ENCODE measurements at regions not wholly inside any gene's neighbourhood (a gene's known extent, or its start where the extent isn't known, plus 50 kb on each side); places are given as distances from the start of the nearest gene placed in this dataset.

DNA sequence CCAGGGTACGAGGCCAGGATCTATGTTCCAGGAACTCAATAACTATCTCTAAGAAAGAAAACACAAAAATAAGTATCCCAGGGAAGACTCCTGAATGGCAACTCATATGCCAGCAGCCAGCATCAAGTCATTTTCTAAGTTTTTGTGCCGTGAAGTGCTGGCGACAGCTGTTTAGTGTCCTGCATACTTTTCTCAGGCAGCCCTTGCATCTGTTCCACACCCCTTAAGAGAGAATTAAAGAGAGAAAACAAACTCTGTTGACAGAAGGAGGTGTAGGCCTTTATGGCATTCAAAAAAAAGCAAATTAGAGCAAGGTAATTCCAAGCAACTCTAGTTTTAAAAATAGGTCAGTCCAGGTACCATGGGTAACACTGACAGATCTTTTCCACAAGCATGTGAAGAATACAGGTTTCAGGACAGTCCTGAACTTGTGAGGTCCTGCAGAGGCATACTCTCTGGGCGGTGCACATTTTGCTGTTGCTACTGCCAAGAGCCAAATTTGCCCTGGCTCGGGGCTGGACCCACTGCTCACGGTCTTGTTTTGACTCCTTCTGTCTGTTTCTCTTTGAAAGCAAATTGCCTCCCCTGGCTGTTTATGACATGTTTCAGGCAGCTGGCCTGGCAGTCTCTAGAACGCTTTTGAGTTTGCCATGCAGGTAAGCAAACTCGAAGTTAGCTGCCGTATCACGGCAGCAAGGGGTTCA lies 252.1 kb upstream of the ADAMTS9 start:
- TF ChIP-seq FOXM1 (IDR thresholded peaks at IDR 0.05; ENCODE audit: borderline replicate concordance) (no peak), BHLHE40 (IDR thresholded peaks at IDR 0.05; ENCODE audit: borderline replicate concordance) (no peak), CTBP1 (IDR thresholded peaks at IDR 0.05; ENCODE audit: borderline replicate concordance) (no peak)

Measured in HEK293T (cell line).